GM12878 (cell line): ENCODE measurements at regions not wholly inside any gene's neighbourhood (a gene's known extent, or its start where the extent isn't known, plus 50 kb on each side); places are given as distances from the start of the nearest gene placed in this dataset.

Source experiments
- CHD1 ChIP-seq: IDR thresholded peaks from 2 replicates; pipeline ENCODE4 v1.6.1; 2012; ENCODE audit warnings: low read depth, low read length, improper control_type of control experiment
- CUX1 ChIP-seq: IDR thresholded peaks from 2 replicates; pipeline ENCODE4 v1.6.1; 2012; ENCODE audit warnings: improper control_type of control experiment, low read depth, low read length; ENCODE audit not compliant: insufficient replicate concordance
- EGR1 ChIP-seq, 2 experiments: IDR thresholded peaks; 1 replicate in 1 of 2; 2 replicates in 1 of 2; pipeline ENCODE4 v1.6.1; 2011 to 2012; ENCODE audit warnings: low read depth in 2 of 2, low read length in 2 of 2, borderline replicate concordance in 1 of 2, mild to moderate bottlenecking in 1 of 2, moderate library complexity in 1 of 2
- HDAC2 ChIP-seq: fragments of 200-600 bp; sonication (generic); IDR thresholded peaks from 2 replicates; pipeline ENCODE4 v1.6.1; 2017
- HDAC6 ChIP-seq: fragments of 200-600 bp; sonication (generic); IDR thresholded peaks from one replicate; pipeline ENCODE4 v1.8.0; 2017; ENCODE audit warnings: antibody characterized with exemption; ENCODE audit not compliant: unreplicated experiment
- MYC ChIP-seq: IDR thresholded peaks from 2 replicates; pipeline ENCODE4 v1.6.1; 2011; ENCODE audit warnings: mild to moderate bottlenecking, low read length, moderate library complexity, inconsistent platforms; ENCODE audit not compliant: insufficient read depth, insufficient replicate concordance, insufficient read length, severe bottlenecking
- NFIC ChIP-seq: IDR thresholded peaks from 2 replicates; pipeline ENCODE4 v1.6.1; 2012; ENCODE audit warnings: low read depth, mild to moderate bottlenecking, inconsistent platforms, low read length, moderate library complexity
- PAX5 ChIP-seq: IDR thresholded peaks from 2 replicates; pipeline ENCODE4 v1.6.1; 2011; ENCODE audit warnings: low read depth, low read length, borderline replicate concordance
- RAD21 ChIP-seq: IDR thresholded peaks from 2 replicates; pipeline ENCODE4 v1.6.1; 2011; ENCODE audit warnings: mild to moderate bottlenecking, low read depth, low read length, moderate library complexity; ENCODE audit not compliant: insufficient read depth
- RUNX3 ChIP-seq: IDR thresholded peaks from 2 replicates; pipeline ENCODE4 v1.6.1; 2012; ENCODE audit warnings: low read length, inconsistent platforms
- SRF ChIP-seq, 2 experiments: IDR thresholded peaks; 2 replicates each; pipeline ENCODE4 v1.6.1; 2011; ENCODE audit warnings: low read depth in 2 of 2, low read length in 2 of 2, mild to moderate bottlenecking in 1 of 2, moderate library complexity in 1 of 2
- TCF12 ChIP-seq: IDR thresholded peaks from 2 replicates; pipeline ENCODE4 v1.6.1; 2011; ENCODE audit warnings: low read depth, mild to moderate bottlenecking, low read length
- TF ChIP-seq, protein P1 (sequence below): fragments of 150-350 bp; IDR thresholded peaks from 2 replicates; pipeline ENCODE4 v1.6.1; 2016; ENCODE audit warnings: low read depth, low read length
- TF ChIP-seq, protein P2 (sequence below): IDR thresholded peaks from 2 replicates; pipeline ENCODE4 v1.6.1; 2011; ENCODE audit warnings: low read depth, low read length, improper control_type of control experiment, borderline replicate concordance

DNA sequence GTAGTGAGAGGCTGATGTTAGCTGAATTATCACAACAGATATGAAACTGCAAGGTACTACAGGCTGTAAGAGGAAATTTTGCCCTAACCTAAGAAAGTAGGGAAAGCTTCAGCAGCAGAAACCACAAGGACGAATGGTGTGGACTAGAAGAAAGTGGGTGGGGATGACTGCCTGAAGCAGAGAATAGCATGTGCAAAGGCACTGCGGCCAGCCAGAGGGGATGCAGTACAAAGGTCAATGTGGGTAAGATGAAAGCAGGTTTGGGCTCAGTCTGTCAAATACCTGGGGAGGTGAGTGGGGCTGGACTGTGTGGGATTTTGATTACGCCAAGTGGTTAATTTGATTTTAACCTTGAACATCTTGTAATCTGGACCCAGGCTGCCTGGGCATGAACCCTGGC is 199.3 kb upstream of the GALNT2 start (continued):
- TF ChIP-seq, protein P1, sequence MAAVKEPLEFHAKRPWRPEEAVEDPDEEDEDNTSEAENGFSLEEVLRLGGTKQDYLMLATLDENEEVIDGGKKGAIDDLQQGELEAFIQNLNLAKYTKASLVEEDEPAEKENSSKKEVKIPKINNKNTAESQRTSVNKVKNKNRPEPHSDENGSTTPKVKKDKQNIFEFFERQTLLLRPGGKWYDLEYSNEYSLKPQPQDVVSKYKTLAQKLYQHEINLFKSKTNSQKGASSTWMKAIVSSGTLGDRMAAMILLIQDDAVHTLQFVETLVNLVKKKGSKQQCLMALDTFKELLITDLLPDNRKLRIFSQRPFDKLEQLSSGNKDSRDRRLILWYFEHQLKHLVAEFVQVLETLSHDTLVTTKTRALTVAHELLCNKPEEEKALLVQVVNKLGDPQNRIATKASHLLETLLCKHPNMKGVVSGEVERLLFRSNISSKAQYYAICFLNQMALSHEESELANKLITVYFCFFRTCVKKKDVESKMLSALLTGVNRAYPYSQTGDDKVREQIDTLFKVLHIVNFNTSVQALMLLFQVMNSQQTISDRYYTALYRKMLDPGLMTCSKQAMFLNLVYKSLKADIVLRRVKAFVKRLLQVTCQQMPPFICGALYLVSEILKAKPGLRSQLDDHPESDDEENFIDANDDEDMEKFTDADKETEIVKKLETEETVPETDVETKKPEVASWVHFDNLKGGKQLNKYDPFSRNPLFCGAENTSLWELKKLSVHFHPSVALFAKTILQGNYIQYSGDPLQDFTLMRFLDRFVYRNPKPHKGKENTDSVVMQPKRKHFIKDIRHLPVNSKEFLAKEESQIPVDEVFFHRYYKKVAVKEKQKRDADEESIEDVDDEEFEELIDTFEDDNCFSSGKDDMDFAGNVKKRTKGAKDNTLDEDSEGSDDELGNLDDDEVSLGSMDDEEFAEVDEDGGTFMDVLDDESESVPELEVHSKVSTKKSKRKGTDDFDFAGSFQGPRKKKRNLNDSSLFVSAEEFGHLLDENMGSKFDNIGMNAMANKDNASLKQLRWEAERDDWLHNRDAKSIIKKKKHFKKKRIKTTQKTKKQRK, result no peak
- TF ChIP-seq HDAC2, result no peak
- TF ChIP-seq EGR1 (IDR thresholded peaks at IDR 0.05; ENCODE audit: borderline replicate concordance in 1 of 2, low read depth in 2 of 2, low read length in 2 of 2), result no peak
- TF ChIP-seq PAX5, result no peak
- no peak for TF ChIP-seq CUX1
- TF ChIP-seq CHD1, result no peak
- TF ChIP-seq RUNX3, result no peak
- no peak for TF ChIP-seq TCF12
- TF ChIP-seq MYC, result no peak
- TF ChIP-seq HDAC6, result no peak
- TF ChIP-seq SRF (IDR thresholded peaks at IDR 0.05; ENCODE audit: low read depth in 2 of 2, low read length in 2 of 2), result no peak
- TF ChIP-seq NFIC, result no peak
- TF ChIP-seq, protein P2, sequence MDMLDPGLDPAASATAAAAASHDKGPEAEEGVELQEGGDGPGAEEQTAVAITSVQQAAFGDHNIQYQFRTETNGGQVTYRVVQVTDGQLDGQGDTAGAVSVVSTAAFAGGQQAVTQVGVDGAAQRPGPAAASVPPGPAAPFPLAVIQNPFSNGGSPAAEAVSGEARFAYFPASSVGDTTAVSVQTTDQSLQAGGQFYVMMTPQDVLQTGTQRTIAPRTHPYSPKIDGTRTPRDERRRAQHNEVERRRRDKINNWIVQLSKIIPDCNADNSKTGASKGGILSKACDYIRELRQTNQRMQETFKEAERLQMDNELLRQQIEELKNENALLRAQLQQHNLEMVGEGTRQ, result no peak
- no peak for TF ChIP-seq RAD21
